Muscle of arm (tissue), 1 donor: ENCODE measurements at regions not wholly inside any gene's neighbourhood (a gene's known extent, or its start where the extent isn't known, plus 50 kb on each side); places are given as distances from the start of the nearest gene placed in this dataset.

Experiments
- DNase-seq: peaks from one replicate; pipeline ENCODE4 v3.0.0-alpha.2; 2013

- DNase-seq, result peak; percentile 23
These were observed 117.5 kb downstream of the EDEM1 start for GRCh38 chr3:5304789-5305683.

DNA sequence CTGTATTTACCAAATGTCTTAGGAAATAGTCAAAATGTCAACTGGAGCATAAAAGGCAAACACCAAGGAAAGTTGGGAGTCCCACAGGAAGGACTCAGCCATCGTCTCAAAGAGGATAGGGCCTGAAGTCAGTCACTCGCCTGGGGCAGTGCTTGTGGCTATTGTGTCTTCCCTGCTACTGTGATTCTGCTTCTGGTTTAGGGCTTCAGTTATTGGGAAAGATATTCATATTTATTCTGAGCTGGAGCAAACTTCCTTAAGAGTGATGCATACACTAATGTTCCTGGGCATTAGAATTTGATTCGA, 118.1 kb downstream of the EDEM1 start:
- no peak for DNase-seq

DNA sequence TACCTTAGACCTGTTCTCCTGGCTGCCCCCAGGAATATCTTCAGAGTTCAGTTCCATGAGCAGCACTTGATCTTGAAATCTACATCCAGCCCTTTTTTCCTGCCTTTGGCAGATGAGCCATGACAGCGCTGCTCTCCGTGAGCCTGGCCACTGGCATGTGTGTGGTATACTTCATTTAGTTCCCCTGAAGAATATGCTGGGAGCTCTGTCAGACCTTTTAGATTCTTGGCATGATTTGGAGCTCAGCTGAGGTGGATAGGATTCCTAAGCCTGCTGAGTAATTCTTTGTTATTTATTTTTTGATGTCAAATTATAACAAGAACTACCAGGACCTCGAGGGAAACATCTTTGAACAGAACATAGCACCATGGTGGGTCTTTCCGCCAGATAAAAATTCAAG, 121.7 kb downstream of the EDEM1 start:
- DNase-seq, result no peak

DNA sequence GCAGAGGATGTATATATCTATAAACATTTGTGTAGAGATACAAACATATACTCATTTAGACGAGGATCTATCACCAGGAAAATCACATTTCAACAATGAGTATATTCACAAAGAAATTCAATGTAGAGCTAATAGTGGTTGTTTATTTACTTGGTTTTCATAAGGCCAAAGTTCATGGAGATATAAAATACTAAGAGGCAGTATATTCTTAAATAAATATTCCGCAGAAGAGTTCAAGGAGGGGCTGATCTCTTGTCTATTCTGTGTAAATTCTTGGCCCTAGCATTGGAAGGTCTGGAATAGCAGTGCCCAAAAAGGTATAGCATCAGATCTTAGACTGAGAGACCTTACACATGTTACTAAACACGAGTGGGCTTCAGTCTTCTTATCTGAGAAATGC, 122.1 kb downstream of the EDEM1 start:
- no peak for DNase-seq

- DNase-seq, result no peak
These were observed 123.0 kb downstream of the EDEM1 start for GRCh38 chr3:5310509-5310908.

DNA sequence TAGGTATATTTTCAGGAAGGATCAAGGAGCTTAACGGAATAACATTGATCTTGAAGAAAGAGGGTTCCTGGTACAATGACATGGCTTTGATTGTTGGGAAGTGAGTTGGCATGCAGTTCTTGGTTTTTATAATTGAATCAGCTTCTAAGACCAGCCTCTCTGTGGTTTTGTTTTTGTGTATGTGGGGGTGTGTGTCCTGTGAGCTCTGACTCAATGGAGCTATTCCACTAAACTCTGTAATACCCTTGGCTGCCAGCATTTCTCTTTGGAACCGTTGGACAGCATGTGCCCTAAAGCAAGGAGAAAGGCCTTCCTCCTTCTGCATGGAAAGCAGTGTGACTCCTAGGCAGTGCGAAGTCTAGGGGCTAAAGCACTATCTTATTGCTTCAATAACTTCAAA, 124.8 kb downstream of the EDEM1 start:
- no peak for DNase-seq

DNA sequence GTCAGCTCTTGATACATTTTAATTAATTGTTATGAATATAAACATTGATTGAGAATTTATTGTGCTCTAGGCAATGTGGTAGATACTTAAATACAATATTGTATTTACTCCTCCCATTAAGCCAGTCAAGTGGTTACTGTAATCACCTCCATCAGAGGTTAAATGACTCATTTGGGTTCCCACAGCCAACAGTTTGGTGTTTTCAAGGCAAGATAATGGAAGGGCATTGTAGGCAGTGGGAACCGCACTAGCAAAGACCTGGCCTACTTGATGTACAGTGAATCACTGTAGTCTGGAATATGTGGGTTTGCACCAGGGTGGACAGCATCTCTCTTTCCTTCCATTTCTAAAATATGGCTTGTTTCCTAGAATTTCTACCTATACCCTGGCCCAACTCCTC, 127.4 kb downstream of the EDEM1 start:
- DNase-seq, result no peak

- DNase-seq, result no peak
These were observed 130.1 kb downstream of the EDEM1 start for GRCh38 chr3:5317557-5317956.

- no peak for DNase-seq
These were observed 131.9 kb downstream of the EDEM1 start for GRCh38 chr3:5319454-5319853.

DNA sequence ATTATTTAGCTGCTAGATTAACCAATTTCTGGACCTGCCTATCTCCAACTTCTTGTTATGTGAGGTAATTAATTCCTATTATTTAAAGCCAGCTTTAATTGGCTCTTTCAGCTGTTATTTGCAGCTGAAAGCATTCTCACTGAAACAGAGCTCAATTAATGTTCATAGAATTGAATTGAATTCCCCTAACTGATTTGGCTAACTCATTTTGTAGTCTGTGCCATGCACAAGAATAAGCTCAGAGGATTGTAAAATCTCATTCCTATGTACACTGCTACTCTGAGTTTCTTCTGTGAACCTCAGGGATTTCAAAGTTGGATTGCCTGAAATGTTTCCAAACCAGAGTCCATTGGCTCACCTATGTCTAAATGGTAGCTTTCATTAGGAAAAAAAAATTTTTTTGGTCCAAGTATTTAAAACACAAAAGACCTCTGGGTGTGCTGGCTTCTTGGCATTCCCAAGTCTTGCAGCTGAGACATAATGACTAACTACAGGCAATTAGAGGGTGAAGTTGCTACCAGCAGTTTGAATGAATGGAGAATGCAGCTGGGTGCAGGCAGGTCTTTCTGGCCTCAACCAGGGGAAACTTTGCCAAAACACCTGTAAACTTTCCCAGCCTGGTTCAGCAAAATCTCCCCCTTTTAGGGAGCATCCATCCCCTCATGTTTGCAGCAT, 134.3 kb downstream of the EDEM1 start:
- DNase-seq, result no peak

DNA sequence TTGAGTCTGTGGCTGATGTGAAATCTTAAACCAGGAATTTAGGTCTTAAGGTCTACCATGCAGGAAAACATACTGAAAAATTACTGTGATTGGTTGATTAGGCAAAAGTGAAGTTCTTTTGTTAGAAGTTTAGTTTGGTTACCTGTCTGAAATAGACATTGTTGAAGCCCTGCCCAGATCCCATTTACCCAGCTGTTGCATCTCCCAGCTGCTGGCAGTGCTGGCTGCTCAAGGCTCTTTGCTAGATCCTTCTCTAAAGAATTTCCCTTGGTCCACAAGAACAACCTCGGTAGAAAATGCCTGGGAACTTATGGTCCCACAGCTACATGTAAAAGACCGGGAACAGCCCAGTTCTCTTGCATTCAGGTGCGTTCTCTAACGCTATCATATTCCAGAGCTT, 137.3 kb downstream of the EDEM1 start:
- DNase-seq, result no peak

- no peak for DNase-seq
These were observed 142.8 kb downstream of the EDEM1 start for GRCh38 chr3:5330152-5330810.

DNA sequence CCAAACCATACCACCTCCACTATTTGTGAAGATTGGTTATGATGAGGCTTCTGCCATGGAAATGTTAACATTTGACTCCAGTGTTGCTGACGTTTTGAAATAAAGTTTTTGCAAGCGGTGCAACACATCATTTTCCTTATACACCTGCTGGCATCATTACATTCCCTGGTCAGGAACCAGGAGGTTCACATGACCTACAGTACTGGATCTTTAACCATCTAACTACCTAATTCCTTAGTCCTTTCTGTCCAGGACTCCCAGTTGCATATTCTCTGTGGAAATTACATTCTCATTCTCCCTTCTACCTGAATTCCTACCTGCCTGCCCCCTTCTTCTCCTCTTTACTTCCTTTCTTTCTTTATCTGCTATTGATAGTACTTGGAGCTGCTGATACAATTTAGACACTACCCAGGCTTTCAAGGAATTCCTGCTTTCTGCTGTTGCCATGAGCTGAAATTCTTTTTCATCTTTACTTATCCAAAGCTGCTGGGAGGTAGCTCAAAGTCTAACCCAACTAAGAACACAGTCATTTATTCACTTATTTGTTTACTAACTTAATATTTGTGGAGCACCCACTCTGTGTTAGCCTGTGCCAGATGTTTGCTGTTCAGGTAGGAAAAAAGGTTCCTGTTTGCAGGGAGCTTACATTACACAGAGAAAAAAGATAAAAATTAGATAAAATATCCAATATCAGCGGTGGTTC, 144.2 kb downstream of the EDEM1 start:
- no peak for DNase-seq

DNA sequence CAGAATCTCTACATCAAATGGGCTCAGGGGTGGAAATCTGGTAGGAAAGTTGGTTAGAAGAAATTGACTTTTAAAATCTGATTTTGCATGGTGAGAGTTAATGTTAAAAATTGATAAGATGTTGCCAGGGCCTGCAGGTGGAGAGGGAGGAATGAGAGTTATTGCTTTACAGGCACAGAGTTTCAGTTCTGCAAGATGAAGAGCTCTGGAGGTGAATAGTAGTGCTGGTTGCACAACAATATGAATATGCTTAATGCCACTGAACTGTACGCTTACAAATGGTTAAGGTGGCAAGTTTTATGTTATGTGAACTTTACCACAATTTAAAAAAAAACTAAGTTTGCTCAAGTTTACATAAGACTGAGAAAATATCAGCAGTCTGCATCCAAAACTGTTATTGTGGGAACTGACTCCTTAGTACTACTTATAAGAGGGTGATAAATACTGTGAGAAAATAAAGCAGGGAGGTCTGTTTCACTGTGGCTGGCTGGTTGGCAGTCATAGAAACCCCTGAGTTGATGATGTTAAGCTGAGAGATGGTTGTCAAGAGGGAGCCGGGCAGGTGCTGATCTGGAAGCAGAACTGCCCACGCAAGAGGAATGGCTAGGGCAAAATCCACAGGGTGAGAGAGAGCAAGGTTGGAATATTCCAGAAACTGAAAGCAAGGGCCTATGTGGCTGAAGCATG, 144.9 kb downstream of the EDEM1 start:
- DNase-seq, result no peak

GRCh38 chr3:5339967-5340535, 152.5 kb downstream of the EDEM1 start:
- no peak for DNase-seq

- no peak for DNase-seq
These were observed 154.1 kb downstream of the EDEM1 start for GRCh38 chr3:5341610-5342009.

GRCh38 chr3:5343459-5343858, 156.0 kb downstream of the EDEM1 start:
- DNase-seq, result no peak

GRCh38 chr3:5344707-5345106, 157.2 kb downstream of the EDEM1 start:
- DNase-seq, result no peak

GRCh38 chr3:5347486-5347885, 160.0 kb downstream of the EDEM1 start:
- no peak for DNase-seq

DNA sequence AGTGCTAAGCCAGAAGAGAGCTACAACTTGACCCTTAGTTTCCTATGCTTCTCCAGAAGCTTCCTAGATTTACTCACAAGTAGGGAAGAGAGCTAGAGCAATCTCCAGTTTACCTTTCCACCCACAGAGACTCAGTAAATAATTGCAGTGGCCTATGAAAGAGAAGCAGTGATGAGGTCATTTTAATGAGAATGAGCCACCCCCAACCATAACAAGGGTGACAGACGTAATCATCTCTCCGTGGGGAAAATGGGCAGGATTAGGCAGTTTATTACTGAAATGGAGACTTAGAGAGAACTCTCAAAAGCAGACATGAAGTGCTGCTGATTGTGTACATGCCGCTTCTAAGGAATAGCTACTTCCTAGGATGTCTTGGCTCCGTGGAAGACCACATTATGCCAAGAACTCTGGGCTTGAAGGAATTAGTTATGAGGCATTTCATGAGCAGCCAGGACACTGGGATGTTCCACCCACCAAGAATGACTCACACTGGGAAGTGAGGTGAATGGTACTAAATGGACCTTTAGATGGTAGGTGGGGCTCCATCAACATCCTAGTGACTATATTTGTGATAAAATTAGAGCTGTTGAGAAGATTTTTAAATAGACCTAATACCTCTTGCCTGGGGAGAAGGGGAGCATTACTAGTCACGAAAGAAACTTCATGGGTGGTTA, 160.9 kb downstream of the EDEM1 start:
- DNase-seq, result no peak

DNA sequence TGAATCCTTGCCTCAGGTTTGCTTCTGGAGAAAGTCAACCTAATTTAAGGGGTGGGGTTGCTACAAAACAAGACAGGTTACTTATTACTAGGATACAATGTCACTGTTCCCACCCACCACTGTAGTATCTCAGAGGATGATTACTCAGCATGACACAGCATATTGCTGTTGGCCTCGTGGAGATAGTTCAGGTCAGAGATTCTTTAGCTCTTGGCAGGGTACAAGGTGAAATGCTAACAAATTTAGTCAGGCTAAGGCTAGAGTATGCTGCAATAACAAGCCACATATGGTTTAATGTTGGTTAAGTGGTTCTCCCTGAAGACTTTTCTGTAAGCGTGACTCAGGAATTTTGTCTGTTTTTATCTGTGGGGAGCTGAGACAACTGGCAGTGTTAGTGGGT, 161.8 kb downstream of the EDEM1 start:
- DNase-seq, result no peak
